ENCODE measurements at regions not wholly inside any gene's neighbourhood (a gene's known extent, or its start where the extent isn't known, plus 50 kb on each side); places are given as distances from the start of the nearest gene placed in this dataset.

GRCh38 chr13:53311561-53311960 lies 282.9 kb downstream of the OLFM4 start:
- TF ChIP-seq REST (IDR thresholded peaks at IDR 0.05; ENCODE audit: insufficient read depth in 1 of 2, low read depth in 2 of 2, low read length in 1 of 2): no peak
- TF ChIP-seq TCF7L2 (IDR thresholded peaks at IDR 0.05; ENCODE audit: low read depth, low read length): no peak
- TF ChIP-seq SIN3A (IDR thresholded peaks at IDR 0.05; ENCODE audit: borderline replicate concordance, insufficient read depth, low read depth, low read length): no peak
- no peak for TF ChIP-seq POLR2AphosphoS5 (IDR thresholded peaks at IDR 0.05; ENCODE audit: low read depth, low read length)
- no peak for TF ChIP-seq CTCF (IDR thresholded peaks at IDR 0.05)
- BruUV-seq (replicated peaks): no TSS peak
- no peak overlapping the region for H3K27ac ChIP-seq (ENCODE audit: low read length)
- H3K27me3 ChIP-seq (ENCODE audit: control insufficient read depth, insufficient read depth, low read length): no peaks in the 10 kb centered on the region
- no peak for DNase-seq (ENCODE audit: low read depth, low spot score)
- H3K9me3 ChIP-seq (ENCODE audit: control insufficient read depth, insufficient read depth, low read depth, low read length): no peaks in the 10 kb centered on the region
- ChIA-PET POLR2A (no interaction called here), CTCF (no interaction called here)
- no peaks in the 10 kb centered on the region for H3K4me1 ChIP-seq (ENCODE audit: control insufficient read depth, insufficient read depth, low read length)
- intact Hi-C loops (cut with micrococcal nuclease; ENCODE audit: unreplicated experiment): no loop called here
- H3K4me3 ChIP-seq (ENCODE audit: low read depth in 2 of 2, low read length in 2 of 2): no peak overlapping the region
- ATAC-seq: no peak
- H3K36me3 ChIP-seq (ENCODE audit: control insufficient read depth, insufficient read depth, low read length): no peaks in the 10 kb centered on the region
- in situ Hi-C loops (cut with HindIII; ENCODE audit: low pct_unique_long_range_greater_than_20kb, low sequenced_read_pairs): no loop called here

- Histone ChIP-seq H3K36me3 (ENCODE audit: control insufficient read depth, insufficient read depth, low read length) (no peaks in the 10 kb centered on the region), H3K4me3 (ENCODE audit: low read depth in 2 of 2, low read length in 2 of 2) (no peak overlapping the region), H3K27me3 (ENCODE audit: control insufficient read depth, insufficient read depth, low read length) (no peaks in the 10 kb centered on the region), H3K9me3 (ENCODE audit: control insufficient read depth, insufficient read depth, low read depth, low read length) (no peaks in the 10 kb centered on the region), H3K27ac (ENCODE audit: low read length) (no peak overlapping the region), H3K4me1 (ENCODE audit: control insufficient read depth, insufficient read depth, low read length) (no peaks in the 10 kb centered on the region)
- no TSS peak for BruUV-seq (replicated peaks)
- CTCF ChIA-PET: no interaction called here
- intact Hi-C loops (cut with micrococcal nuclease; ENCODE audit: unreplicated experiment): no loop called here
- POLR2A ChIA-PET: no interaction called here
- no peak for DNase-seq (ENCODE audit: low read depth, low spot score)
- ATAC-seq: no peak
- in situ Hi-C loops (cut with HindIII; ENCODE audit: low pct_unique_long_range_greater_than_20kb, low sequenced_read_pairs): no loop called here
- TF ChIP-seq REST (IDR thresholded peaks at IDR 0.05; ENCODE audit: insufficient read depth in 1 of 2, low read depth in 2 of 2, low read length in 1 of 2): no peak
- no peak for TF ChIP-seq CTCF (IDR thresholded peaks at IDR 0.05)
- TF ChIP-seq POLR2AphosphoS5 (IDR thresholded peaks at IDR 0.05; ENCODE audit: low read depth, low read length): no peak
- TF ChIP-seq TCF7L2 (IDR thresholded peaks at IDR 0.05; ENCODE audit: low read depth, low read length): no peak
- no peak for TF ChIP-seq SIN3A (IDR thresholded peaks at IDR 0.05; ENCODE audit: borderline replicate concordance, insufficient read depth, low read depth, low read length)
Observed at GRCh38 chr13:53321296-53321801, 292.7 kb downstream of the OLFM4 start.

Data from Panc1 (cell line).